ENCODE measurements at regions not wholly inside any gene's neighbourhood (a gene's known extent, or its start where the extent isn't known, plus 50 kb on each side); places are given as distances from the start of the nearest gene placed in this dataset.

DNA sequence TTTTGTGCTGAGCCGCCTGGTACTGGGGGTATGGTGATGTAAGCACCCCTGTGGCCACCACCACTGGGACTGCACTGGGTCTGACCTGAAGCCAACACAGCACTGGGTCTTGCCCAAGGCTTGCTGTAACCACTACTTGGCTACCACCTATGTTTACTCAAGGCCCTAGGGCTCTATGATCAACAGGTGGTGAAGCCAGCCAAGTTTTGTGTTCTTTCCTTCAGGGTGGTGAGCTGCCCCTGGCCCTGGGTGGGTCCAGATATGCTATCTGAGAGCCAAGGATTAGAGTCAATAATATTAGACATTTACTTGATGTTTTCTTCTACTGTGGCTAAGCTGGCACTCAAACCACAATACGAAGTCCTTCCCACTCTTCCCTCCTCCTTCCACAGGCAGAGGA, 55.1 kb upstream of the PAGE4 start:
- no peak for DNase-seq (ENCODE audit: low spot score)

DNA sequence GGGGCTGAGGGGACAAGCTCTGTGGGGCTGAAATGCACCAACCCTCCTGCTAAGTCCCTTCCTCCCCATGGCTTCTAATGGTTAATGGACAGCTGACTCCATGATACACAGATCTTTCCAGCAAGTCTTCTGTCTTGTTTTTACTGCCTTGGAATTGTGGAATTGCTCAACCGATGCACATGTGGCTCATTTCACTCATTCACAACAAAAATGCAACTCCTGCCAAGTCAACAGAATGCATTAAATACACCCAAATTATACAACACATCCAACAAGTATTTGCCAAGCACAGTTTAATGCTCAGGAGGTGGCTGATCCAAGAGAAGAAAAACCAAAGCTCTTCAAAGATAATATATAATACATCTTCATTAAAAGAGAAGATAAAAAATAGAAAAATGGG, 61.9 kb upstream of the PAGE4 start:
- no peak for DNase-seq (ENCODE audit: low spot score)

- no peak for DNase-seq (ENCODE audit: low spot score)
Observed at GRCh38 chrX:49762175-49762720, 66.5 kb upstream of the PAGE1 start.

DNA sequence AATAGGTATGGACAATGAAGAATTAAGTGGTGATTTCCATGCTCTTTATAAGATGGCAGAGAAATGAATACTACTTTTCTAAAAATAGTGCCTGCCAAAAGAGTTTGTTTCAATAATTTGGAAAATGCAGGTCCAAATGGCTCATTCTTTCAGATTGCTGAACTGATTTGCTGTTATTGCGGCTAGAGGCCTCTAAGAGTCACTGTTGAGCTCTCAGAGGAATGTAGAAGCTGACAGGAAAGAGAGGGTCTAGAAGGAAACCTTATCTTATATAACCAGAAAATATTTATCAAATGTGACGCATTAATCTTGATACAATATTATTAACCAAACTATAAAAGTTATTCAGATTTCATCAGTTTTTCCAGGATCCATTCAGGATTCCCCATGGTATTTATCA, 65.7 kb upstream of the PAGE1 start:
- peak; percentile 10 for DNase-seq (ENCODE audit: low spot score)

DNA sequence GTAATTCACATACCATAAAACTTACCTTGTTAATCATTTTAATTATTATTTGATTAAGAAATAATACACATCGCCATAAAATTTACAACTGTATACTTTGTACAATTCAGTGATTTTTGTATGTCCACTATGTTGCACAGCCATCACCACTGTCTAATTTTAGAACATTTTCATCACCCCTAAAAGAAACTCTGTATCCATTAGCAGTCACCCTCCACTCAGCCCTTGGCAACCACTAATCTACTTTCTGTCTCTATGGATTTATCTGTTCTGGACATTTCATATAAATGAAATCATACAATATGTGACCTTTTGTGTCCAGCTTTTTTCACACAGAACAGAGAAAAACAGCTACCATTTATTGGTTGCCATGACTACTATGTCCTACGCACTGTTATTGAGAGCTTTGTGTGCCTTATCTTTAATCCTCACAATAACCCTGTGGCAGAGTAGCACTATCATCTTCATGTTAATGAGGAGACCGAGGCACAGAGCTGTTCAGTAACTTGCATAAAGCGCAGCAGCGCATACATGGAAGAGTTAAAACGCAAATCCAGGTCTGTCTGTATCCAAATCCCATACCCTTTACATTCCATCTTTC, 64.6 kb upstream of the PAGE1 start:
- no peak for DNase-seq (ENCODE audit: low spot score)

DNA sequence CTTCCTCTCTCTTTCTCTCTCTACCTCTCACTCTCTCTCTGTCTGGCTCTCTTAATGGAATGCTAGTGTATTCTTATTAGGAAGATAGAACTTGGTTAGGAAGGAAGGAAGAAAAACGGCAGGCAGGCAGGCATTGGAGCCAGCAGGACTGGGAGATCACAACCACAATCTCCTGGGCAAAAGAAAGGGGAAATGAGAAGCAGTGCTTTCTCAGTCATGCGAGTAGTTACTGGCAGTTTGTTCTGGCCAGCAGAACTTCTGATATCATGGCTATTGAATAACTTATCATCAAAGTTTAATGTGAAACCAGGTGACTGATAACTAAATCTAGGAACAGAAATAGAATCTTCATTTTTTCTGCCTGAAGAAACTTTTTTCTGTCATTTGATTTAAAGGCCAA, 60.9 kb upstream of the PAGE1 start:
- no peak for DNase-seq (ENCODE audit: low spot score)

DNA sequence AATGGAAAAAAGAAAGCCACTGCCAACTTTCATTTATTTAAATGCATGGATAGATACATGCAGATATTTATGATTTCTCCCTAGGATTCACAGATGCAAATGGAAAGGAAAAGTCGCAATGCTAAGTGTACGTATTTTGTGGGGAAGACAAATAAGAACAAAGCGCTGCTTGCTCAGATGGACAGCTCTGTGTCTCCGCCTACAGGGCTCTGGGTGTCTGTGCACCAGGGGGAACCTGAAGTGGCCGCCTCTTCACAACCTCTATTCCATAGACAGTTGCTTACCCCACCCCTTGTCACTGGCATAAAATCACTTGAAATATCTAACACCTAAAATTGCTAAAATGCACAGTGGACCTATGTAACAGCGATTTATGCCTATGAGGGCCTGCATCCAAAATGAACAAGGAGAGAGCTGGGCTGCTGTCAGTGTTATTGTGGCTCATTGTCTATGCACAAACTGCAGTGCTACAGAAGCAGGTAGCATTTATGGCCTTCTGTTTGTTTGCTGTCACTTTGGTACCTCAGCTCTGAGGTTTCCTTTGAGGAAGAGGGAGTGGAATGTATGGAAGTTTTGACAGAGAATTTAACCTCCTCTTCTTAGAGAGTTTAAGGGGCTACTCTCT, 58.6 kb upstream of the PAGE1 start:
- peak; percentile 48 for DNase-seq (ENCODE audit: low spot score)

DNA sequence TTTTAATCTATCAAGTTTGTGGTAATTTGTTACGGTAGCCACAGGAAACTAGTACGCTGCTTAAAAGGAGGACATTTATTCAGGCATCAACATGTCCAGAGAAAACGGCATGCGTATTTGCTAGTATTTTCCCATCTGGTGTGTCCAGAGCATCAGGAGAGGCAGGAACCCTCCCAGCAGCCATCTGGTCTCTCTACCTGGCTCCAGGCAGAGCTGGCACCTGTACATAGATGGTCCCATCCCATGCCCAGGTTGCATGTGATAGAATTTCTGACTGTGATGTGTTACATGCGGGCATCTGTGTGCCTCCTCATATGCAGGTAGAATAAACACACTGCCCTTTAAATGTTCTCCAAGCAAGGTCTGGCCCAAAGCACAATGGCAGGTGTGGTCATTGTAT, 57.9 kb upstream of the PAGE1 start:
- DNase-seq (ENCODE audit: low spot score) = no peak

GRCh38 chrX:49748211-49748956, 52.6 kb upstream of the PAGE1 start:
- DNase-seq (ENCODE audit: low spot score) = no peak

DNA sequence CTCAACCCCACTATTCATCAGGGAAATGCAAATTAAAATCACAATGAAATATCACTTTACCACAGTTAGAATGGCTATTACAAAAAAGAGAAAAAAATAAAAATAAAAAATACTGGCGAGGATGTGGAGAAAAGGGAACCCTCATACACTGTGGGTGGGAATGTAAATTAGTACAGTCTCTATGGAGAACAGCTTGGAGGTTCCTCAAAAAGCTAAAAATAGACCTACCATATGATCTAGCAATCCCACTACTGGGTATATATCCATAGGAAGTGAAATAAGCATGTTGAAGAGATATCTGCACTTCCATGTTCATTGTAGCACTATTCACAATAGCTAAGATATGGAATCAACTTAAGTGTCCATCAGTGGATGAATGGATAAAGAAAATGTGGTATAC, 50.5 kb upstream of the PAGE1 start:
- no peak for DNase-seq (ENCODE audit: low spot score)

Data from activated CD4-positive, alpha-beta T cell treated with anti-CD3 and anti-CD28 coated beads, Interleukin-2, Interleukin-4, amounts not matched to agents 100 ng/mL and 50 ng/mL, durations not matched to agents 16 hours and 8 hours (primary cell).